ENCODE measurements at regions not wholly inside any gene's neighbourhood (a gene's known extent, or its start where the extent isn't known, plus 50 kb on each side); places are given as distances from the start of the nearest gene placed in this dataset.

DNA sequence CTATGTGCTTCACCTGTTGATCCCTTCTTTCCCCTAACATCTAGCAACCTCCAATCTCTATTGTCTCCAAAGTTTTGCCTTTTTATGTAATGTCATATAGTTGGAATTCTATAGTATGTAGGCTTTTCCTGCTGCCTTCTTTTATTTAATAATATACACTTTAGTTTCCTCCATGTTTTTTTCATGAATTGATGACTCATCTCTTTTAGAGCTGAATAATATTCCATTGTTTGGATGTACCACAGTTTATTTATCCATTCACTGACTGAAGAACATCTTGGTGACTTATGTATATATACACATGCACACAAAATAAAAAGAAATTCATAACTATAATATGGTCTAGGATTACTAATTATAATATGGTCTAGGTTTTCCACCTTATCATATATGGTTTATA is 1314.2 kb downstream of the OTOL1 start:
- Histone ChIP-seq H3K4me1 (ENCODE audit: control insufficient read depth in 1 of 2, insufficient read depth in 2 of 2, low read length in 2 of 2) (no peaks in the 10 kb centered on the region), H3K27ac (ENCODE audit: low read depth in 1 of 2, low read length in 2 of 2) (no peak overlapping the region), H4K20me1 (ENCODE audit: insufficient read depth, low read length) (no peaks in the 10 kb centered on the region), H3K36me3 (replicated peaks in 1 of 2; ENCODE audit: control insufficient read depth in 1 of 2, insufficient read depth in 2 of 2, low read length in 2 of 2) (no peaks in the 10 kb centered on the region), H3K9me3 (replicated peaks in 1 of 2; ENCODE audit: control insufficient read depth in 1 of 2, insufficient read depth in 1 of 2, low read length in 2 of 2) (no peaks in the 10 kb centered on the region), H3K9ac (ENCODE audit: insufficient read depth, low read length, poor library complexity, severe bottlenecking) (no peak overlapping the region), H3K79me2 (ENCODE audit: insufficient read depth, low read length) (no peaks in the 10 kb centered on the region), H2AFZ (ENCODE audit: insufficient read depth, low read depth, low read length, poor library complexity, severe bottlenecking) (no peak overlapping the region), H3K4me2 (replicated peaks; ENCODE audit: extremely low read depth, low read length, poor library complexity, severe bottlenecking) (no peak overlapping the region), H3K4me3 (replicated peaks in 1 of 3; ENCODE audit: low read depth in 2 of 3, low read length in 3 of 3) (no peak overlapping the region), H3K27me3 (ENCODE audit: control insufficient read depth in 2 of 2, insufficient read depth in 2 of 2, low read length in 2 of 2) (no peaks in the 10 kb centered on the region)
- Mint-ChIP-seq H3K27ac (no peak overlapping the region), H3K4me1 (no peaks in the 10 kb centered on the region), H3K9me3 (peaks cover 0 to 3% (median 0%) of the 10 kb centered on the region in 7 donors), H3K36me3 (no peaks in the 10 kb centered on the region), H3K27me3 (ENCODE audit: low read depth in 3 of 3) (no peaks in the 10 kb centered on the region), H3K4me3 (no peak overlapping the region)
- intact Hi-C loops (cut with micrococcal nuclease), result no loop called here
- TF ChIP-seq CTCF (IDR thresholded peaks at IDR 0.05), result no peak
- no peak for DNase-seq

DNA sequence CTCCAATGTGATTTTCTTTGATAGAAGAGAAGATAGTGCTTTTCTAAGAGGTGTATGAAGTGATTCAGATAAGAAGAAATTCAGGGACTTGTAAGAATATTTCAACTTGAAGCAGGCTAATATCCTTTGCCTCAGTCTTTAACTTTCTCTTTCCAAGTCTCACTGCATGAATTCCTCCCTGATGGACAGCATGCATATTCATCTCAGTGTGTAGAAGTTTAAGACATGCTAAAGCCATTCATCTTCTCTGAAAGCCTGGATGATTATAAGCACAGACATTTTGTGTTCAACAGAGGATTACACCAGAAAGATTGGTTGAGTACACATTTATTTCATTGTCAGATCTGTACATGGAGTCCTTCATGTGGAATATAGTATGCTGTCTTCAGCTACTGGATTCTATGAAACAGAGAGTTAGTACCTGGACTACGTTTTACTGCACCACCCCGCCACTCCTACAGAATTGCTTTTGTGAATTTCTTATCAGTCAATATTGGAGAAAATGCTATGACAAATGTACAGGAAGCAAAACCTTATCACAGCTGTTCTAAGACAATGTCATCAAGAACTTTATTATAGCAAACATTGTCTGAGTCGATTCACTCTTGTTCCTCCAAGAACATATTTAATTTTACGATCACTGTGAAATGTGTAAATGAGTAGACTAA is 1346.1 kb downstream of the OTOL1 start:
- Histone ChIP-seq H3K79me2 (ENCODE audit: insufficient read depth, low read length) (no peaks in the 10 kb centered on the region), H3K27ac (ENCODE audit: low read depth in 1 of 2, low read length in 2 of 2) (no peak overlapping the region), H3K9ac (ENCODE audit: insufficient read depth, low read length, poor library complexity, severe bottlenecking) (no peak overlapping the region), H4K20me1 (ENCODE audit: insufficient read depth, low read length) (no peaks in the 10 kb centered on the region), H3K9me3 (replicated peaks in 1 of 2; ENCODE audit: control insufficient read depth in 1 of 2, insufficient read depth in 1 of 2, low read length in 2 of 2) (peaks cover 8 to 14% of the 10 kb centered on the region in 2 donors), H3K4me1 (ENCODE audit: control insufficient read depth in 1 of 2, insufficient read depth in 2 of 2, low read length in 2 of 2) (no peaks in the 10 kb centered on the region), H3K4me3 (replicated peaks in 1 of 3; ENCODE audit: low read depth in 2 of 3, low read length in 3 of 3) (no peak overlapping the region), H2AFZ (ENCODE audit: insufficient read depth, low read depth, low read length, poor library complexity, severe bottlenecking) (no peak overlapping the region), H3K4me2 (replicated peaks; ENCODE audit: extremely low read depth, low read length, poor library complexity, severe bottlenecking) (no peak overlapping the region), H3K36me3 (replicated peaks in 1 of 2; ENCODE audit: control insufficient read depth in 1 of 2, insufficient read depth in 2 of 2, low read length in 2 of 2) (no peaks in the 10 kb centered on the region), H3K27me3 (ENCODE audit: control insufficient read depth in 2 of 2, insufficient read depth in 2 of 2, low read length in 2 of 2) (no peaks in the 10 kb centered on the region)
- intact Hi-C loops (cut with micrococcal nuclease), result no loop called here
- Mint-ChIP-seq H3K4me3 (no peak overlapping the region), H3K9me3 (peaks cover 2 to 7% (median 5%) of the 10 kb centered on the region in 7 donors), H3K27me3 (ENCODE audit: low read depth in 3 of 3) (no peaks in the 10 kb centered on the region), H3K4me1 (no peaks in the 10 kb centered on the region), H3K36me3 (no peaks in the 10 kb centered on the region), H3K27ac (no peak overlapping the region)
- DNase-seq, result no peak
- no peak for TF ChIP-seq CTCF (IDR thresholded peaks at IDR 0.05)
- no CpG with 5 or more reads among the region's 4 CpGs for WGBS (ENCODE audit: insufficient coverage)

All from CD14-positive monocyte (primary cell).